Neural cell (in vitro differentiated cells): ENCODE measurements at regions not wholly inside any gene's neighbourhood (a gene's known extent, or its start where the extent isn't known, plus 50 kb on each side); places are given as distances from the start of the nearest gene placed in this dataset.

Experiments
- CTCF ChIP-seq: fragments of 450-650 bp; IDR thresholded peaks from 2 replicates; pipeline ENCODE4 v1.5.1; 2014; ENCODE audit warnings: antibody characterized with exemption, mild to moderate bottlenecking, moderate library complexity; ENCODE audit not compliant: poor library complexity, severe bottlenecking
- EZH2 ChIP-seq: fragments of 200-600, 300-800 bp; shearing (Covaris generic), sonication (generic); IDR thresholded peaks from 2 replicates; pipeline ENCODE4 v1.6.1; 2014; ENCODE audit warnings: antibody characterized with exemption, low read length, borderline replicate concordance, mild to moderate bottlenecking; ENCODE audit not compliant: insufficient read depth, poor library complexity, severe bottlenecking
- POLR2AphosphoS5 ChIP-seq: IDR thresholded peaks from 2 replicates; pipeline ENCODE4 v1.6.1; 2012
- REST ChIP-seq: IDR thresholded peaks from 2 replicates; pipeline ENCODE4 v1.6.1; 2012; ENCODE audit warnings: borderline replicate concordance

GRCh38 chr14:30496852-30497251, 62.1 kb upstream of the G2E3 start:
- TF ChIP-seq REST (no peak), CTCF (no peak), EZH2 (no peak), POLR2AphosphoS5 (no peak)
